Stimulated activated CD4-positive, alpha-beta T cell treated with anti-CD3 and anti-CD28 coated beads, Interleukin-2, amount 100 ng/mL, for 48 hours (primary cell): ENCODE measurements at regions not wholly inside any gene's neighbourhood (a gene's known extent, or its start where the extent isn't known, plus 50 kb on each side); places are given as distances from the start of the nearest gene placed in this dataset.

Experiments used
- DNase-seq, 2 donors: peaks; one replicate each; pipeline ENCODE4 v3.0.0-alpha.2; 2020

DNA sequence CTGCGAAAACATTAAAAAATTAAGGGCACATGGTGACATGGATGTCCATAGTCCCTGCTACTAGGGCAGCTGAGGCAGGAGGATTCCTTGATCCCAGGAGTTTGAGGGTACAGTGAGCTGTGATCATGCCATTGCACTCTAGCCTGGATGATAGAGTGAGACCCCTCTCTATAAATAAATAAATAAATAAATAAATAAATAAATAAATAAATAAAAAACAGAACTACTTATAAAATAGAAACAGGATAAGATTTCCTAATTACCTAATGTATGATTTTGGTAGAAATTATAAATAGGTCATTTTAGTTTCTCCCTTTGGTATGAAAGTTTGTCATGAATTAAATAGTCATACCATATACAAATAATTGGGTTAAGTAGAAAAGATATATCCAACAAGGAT lies 916.2 kb downstream of the GRIK2 start:
- DNase-seq, result no peak

DNA sequence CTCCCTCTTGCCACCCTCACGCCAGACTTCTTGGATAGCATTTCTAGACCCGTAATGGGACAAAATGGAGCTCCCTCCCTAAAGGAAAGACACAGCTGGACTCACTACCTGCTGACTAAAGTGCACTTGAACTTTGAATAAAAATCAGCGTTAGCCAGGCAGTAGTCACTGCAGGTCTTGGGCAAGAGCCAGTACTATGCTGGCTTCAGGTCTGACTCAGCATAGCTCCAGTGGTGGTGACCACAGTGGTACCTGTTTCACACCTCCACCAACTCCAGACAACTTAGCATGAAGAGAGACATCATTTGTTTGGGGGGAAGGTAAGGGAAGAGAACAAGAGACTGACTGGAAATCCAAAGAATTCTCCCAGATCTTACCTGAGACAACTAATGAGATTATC lies 906.8 kb downstream of the GRIK2 start:
- DNase-seq, result no peak

DNA sequence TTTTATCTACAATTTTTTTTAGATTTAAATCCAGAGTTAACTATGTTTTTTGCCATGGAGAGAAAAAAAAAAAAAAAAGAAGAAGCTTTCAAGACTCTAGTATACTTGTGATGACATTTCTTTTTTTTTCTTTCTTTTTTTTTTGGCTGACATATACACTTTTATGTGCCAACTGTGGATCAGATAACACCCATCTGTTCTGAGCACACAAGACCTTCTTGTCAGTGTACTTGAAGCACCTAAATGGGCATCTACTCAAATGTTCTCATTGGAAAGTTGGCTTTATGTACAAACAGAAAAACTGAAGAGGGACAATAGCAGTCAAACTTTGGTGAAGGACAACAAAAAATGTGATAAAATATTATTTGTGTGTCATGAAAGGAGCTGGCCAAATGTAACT lies 904.5 kb downstream of the GRIK2 start:
- DNase-seq, result no peak
